ENCODE measurements at regions not wholly inside any gene's neighbourhood (a gene's known extent, or its start where the extent isn't known, plus 50 kb on each side); places are given as distances from the start of the nearest gene placed in this dataset.

DNA sequence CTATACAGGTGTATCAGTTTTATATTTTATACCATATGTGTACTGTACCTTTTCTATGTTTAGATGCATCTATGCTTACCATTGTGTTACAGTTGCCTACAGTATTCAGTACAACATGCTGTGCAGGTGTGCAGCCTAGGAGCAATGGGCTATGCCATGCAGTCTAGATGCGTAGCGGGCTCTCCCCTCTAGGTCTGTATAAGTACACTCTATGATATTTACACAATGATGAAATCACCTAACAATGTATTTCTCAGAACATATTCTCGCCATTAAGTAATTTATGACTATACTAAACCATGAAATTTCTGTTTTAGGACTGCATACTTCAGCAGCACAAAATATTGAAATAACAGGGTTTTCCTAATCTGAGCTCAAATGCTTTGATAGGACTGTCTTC, 179.6 kb downstream of the RFC3 start:
- TF ChIP-seq POLR2AphosphoS5 (IDR thresholded peaks at IDR 0.05; ENCODE audit: insufficient read depth in 1 of 2, low read depth in 1 of 2): no peak
- no peak for TF ChIP-seq POLR2A (IDR thresholded peaks at IDR 0.05)

Data from vagina (tissue), 2 donors.